ENCODE measurements at regions not wholly inside any gene's neighbourhood (a gene's known extent, or its start where the extent isn't known, plus 50 kb on each side); places are given as distances from the start of the nearest gene placed in this dataset.

DNA sequence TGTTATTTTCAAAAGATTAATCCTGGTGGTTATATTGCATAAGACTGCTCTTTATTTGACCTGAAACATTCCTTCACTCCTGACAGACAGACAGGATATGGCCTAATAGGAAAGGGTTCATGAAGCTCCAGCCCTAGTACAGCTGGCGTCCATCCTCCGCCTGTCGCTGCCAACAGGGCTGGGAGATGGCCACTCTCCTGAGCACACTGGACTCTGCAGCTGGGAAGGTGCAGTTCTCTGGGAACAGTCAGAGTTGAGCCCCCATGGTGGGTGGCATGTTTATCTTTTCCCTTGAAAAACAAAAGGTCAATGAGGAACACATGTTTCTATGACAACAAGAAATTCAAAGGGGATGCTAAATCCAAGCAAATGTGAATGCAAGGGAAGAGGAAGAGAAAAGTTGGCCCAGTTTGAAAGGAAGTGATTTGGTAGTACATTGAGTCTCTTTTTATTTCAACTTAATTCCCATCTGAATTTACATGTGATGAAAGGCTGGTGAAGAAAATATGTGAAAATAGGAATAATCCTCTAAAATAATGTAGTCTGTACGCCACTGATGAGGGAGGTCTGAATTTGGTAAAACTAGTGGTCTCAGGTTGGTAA is 89.9 kb upstream of the DCN start:
- H3K27me3 ChIP-seq (replicated peaks in 1 of 4; ENCODE audit: control extremely low read depth in 1 of 4, control insufficient read depth in 3 of 4, insufficient read depth in 4 of 4, low read length in 3 of 4): peaks cover 0 to 3% (median 0%) of the 10 kb centered on the region in 4 experiments
- POLR2A ChIA-PET: no interaction called here
- DNase-seq: no peak
- 98% methylated on average over 4 of the region's 4 CpGs for WGBS (ENCODE audit: insufficient coverage)
- intact Hi-C loops (cut with micrococcal nuclease): no loop called here
- no peak for TF ChIP-seq EZH2 (IDR thresholded peaks at IDR 0.05; ENCODE audit: borderline replicate concordance, insufficient read depth, low read depth, low read length, poor library complexity, severe bottlenecking)
- TF ChIP-seq, protein P1, sequence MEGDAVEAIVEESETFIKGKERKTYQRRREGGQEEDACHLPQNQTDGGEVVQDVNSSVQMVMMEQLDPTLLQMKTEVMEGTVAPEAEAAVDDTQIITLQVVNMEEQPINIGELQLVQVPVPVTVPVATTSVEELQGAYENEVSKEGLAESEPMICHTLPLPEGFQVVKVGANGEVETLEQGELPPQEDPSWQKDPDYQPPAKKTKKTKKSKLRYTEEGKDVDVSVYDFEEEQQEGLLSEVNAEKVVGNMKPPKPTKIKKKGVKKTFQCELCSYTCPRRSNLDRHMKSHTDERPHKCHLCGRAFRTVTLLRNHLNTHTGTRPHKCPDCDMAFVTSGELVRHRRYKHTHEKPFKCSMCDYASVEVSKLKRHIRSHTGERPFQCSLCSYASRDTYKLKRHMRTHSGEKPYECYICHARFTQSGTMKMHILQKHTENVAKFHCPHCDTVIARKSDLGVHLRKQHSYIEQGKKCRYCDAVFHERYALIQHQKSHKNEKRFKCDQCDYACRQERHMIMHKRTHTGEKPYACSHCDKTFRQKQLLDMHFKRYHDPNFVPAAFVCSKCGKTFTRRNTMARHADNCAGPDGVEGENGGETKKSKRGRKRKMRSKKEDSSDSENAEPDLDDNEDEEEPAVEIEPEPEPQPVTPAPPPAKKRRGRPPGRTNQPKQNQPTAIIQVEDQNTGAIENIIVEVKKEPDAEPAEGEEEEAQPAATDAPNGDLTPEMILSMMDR (IDR thresholded peaks at IDR 0.05): no peak
- ATAC-seq (ENCODE audit: low read depth): no peak
- Mint-ChIP-seq H3K9me3 (ENCODE audit: insufficient read depth) (no peaks in the 10 kb centered on the region), H3K27me3 (peaks cover 12% of the 10 kb centered on the region), H3K27ac (no peak overlapping the region), H3K4me1 (no peaks in the 10 kb centered on the region), H3K4me3 (no peak overlapping the region)
- no peaks in the 10 kb centered on the region for H3K4me1 ChIP-seq (ENCODE audit: control insufficient read depth in 2 of 2, insufficient read depth in 2 of 2, low read length in 2 of 2)
- no peaks in the 10 kb centered on the region for H3K9me3 ChIP-seq (ENCODE audit: control extremely low read depth in 1 of 3, control insufficient read depth in 2 of 3, insufficient read depth in 1 of 3, low read length in 2 of 3)
- no peak overlapping the region for H3K4me3 ChIP-seq (ENCODE audit: control extremely low read depth in 1 of 5, extremely low read depth in 1 of 5, insufficient read depth in 1 of 5, low read depth in 2 of 5, low read length in 4 of 5)
- no peak overlapping the region for H2AFZ ChIP-seq (ENCODE audit: insufficient read depth, low read depth, low read length, poor library complexity, severe bottlenecking)
- CTCF ChIA-PET: no interaction called here
- H4K20me1 ChIP-seq (ENCODE audit: control insufficient read depth, insufficient read depth, low read length, poor library complexity, severe bottlenecking): no peaks in the 10 kb centered on the region
- H3K36me3 ChIP-seq (replicated peaks in 1 of 2; ENCODE audit: control extremely low read depth in 1 of 2, control insufficient read depth in 1 of 2, extremely low read depth in 1 of 2, insufficient read depth in 2 of 2, low read length in 1 of 2): no peaks in the 10 kb centered on the region
- H3K4me2 ChIP-seq (replicated peaks; ENCODE audit: low read depth, low read length, poor library complexity, severe bottlenecking): no peak overlapping the region
- no peak overlapping the region for H3K9ac ChIP-seq (ENCODE audit: low read length)
- H3K79me2 ChIP-seq (ENCODE audit: control insufficient read depth, insufficient read depth, low read length): no peaks in the 10 kb centered on the region
- no peak overlapping the region for H3K27ac ChIP-seq (ENCODE audit: low read length in 2 of 2)

GRCh38 chr12:91271185-91271584 is 88.6 kb upstream of the DCN start:
- ATAC-seq (ENCODE audit: low read depth): no peak
- peaks cover 0 to 3% (median 0%) of the 10 kb centered on the region in 4 experiments for H3K27me3 ChIP-seq (replicated peaks in 1 of 4; ENCODE audit: control extremely low read depth in 1 of 4, control insufficient read depth in 3 of 4, insufficient read depth in 4 of 4, low read length in 3 of 4)
- no peak overlapping the region for H2AFZ ChIP-seq (ENCODE audit: insufficient read depth, low read depth, low read length, poor library complexity, severe bottlenecking)
- H3K27ac ChIP-seq (ENCODE audit: low read length in 2 of 2): no peak overlapping the region
- TF ChIP-seq, protein P1 (IDR thresholded peaks at IDR 0.05): no peak
- no peak for TF ChIP-seq EZH2 (IDR thresholded peaks at IDR 0.05; ENCODE audit: borderline replicate concordance, insufficient read depth, low read depth, low read length, poor library complexity, severe bottlenecking)
- Mint-ChIP-seq H3K4me3 (no peak overlapping the region), H3K27ac (no peak overlapping the region), H3K4me1 (no peaks in the 10 kb centered on the region), H3K9me3 (ENCODE audit: insufficient read depth) (no peaks in the 10 kb centered on the region), H3K27me3 (peaks cover 9% of the 10 kb centered on the region)
- no peak for DNase-seq
- H3K4me2 ChIP-seq (replicated peaks; ENCODE audit: low read depth, low read length, poor library complexity, severe bottlenecking): no peak overlapping the region
- H3K4me1 ChIP-seq (ENCODE audit: control insufficient read depth in 2 of 2, insufficient read depth in 2 of 2, low read length in 2 of 2): no peaks in the 10 kb centered on the region
- H3K9ac ChIP-seq (ENCODE audit: low read length): no peak overlapping the region
- intact Hi-C loops (cut with micrococcal nuclease): no loop called here
- H4K20me1 ChIP-seq (ENCODE audit: control insufficient read depth, insufficient read depth, low read length, poor library complexity, severe bottlenecking): no peaks in the 10 kb centered on the region
- no peak overlapping the region for H3K4me3 ChIP-seq (ENCODE audit: control extremely low read depth in 1 of 5, extremely low read depth in 1 of 5, insufficient read depth in 1 of 5, low read depth in 2 of 5, low read length in 4 of 5)
- CTCF ChIA-PET: no interaction called here
- H3K36me3 ChIP-seq (replicated peaks in 1 of 2; ENCODE audit: control extremely low read depth in 1 of 2, control insufficient read depth in 1 of 2, extremely low read depth in 1 of 2, insufficient read depth in 2 of 2, low read length in 1 of 2): no peaks in the 10 kb centered on the region
- H3K9me3 ChIP-seq (ENCODE audit: control extremely low read depth in 1 of 3, control insufficient read depth in 2 of 3, insufficient read depth in 1 of 3, low read length in 2 of 3): no peaks in the 10 kb centered on the region
- no peaks in the 10 kb centered on the region for H3K79me2 ChIP-seq (ENCODE audit: control insufficient read depth, insufficient read depth, low read length)
- POLR2A ChIA-PET: no interaction called here
- 90% methylated on average over 4 of the region's 4 CpGs for WGBS (ENCODE audit: insufficient coverage)
